RWPE2 (cell line): ENCODE measurements at regions not wholly inside any gene's neighbourhood (a gene's known extent, or its start where the extent isn't known, plus 50 kb on each side); places are given as distances from the start of the nearest gene placed in this dataset.
"Not testable (repeated sequence)": the region's sequence is repeated elsewhere in the genome, so short reads cannot be mapped to it uniquely, and the experiment has no call there.

Experiments
- ATAC-seq: fragments of 200-7000 bp; cut with Tn5 transposase; 3 replicates; pipeline ENCODE4 v1.9.1; 2021; ENCODE audit warnings: low read depth
- DNase-seq: peaks from one replicate; pipeline ENCODE4 v3.0.0-alpha.2; 2020; ENCODE audit warnings: low spot score
- H3K27ac ChIP-seq: fragments of 450-650 bp; 2 replicates; pipeline ENCODE4 v1.5.1; 2017; ENCODE audit warnings: mild to moderate bottlenecking; ENCODE audit not compliant: poor library complexity, severe bottlenecking
- H3K27me3 ChIP-seq: fragments of 250-450 bp; sonication (Bioruptor Pico); 2 replicates; pipeline ENCODE4 v1.5.1; 2021; ENCODE audit warnings: mild to moderate bottlenecking, moderate library complexity; ENCODE audit not compliant: insufficient read depth, poor library complexity, severe bottlenecking
- H3K36me3 ChIP-seq: fragments of 250-450 bp; sonication (Bioruptor Pico); 2 replicates; pipeline ENCODE4 v1.5.1; 2020; ENCODE audit warnings: low read depth, mild to moderate bottlenecking, moderate library complexity
- H3K4me1 ChIP-seq: fragments of 250-450 bp; sonication (Bioruptor Pico); 2 replicates; pipeline ENCODE4 v1.5.1; 2021; ENCODE audit warnings: mild to moderate bottlenecking, moderate library complexity; ENCODE audit not compliant: insufficient read depth, poor library complexity, severe bottlenecking
- H3K4me3 ChIP-seq: fragments of 250-450 bp; sonication (Bioruptor Pico); 2 replicates; pipeline ENCODE4 v1.5.1; 2021; ENCODE audit warnings: mild to moderate bottlenecking, moderate library complexity; ENCODE audit not compliant: severe bottlenecking
- H3K9me3 ChIP-seq: fragments of 250-450 bp; sonication (Bioruptor Pico); 2 replicates; pipeline ENCODE4 v1.5.1; 2021; ENCODE audit warnings: mild to moderate bottlenecking, moderate library complexity; ENCODE audit not compliant: severe bottlenecking
- CTCF ChIP-seq: fragments of 450-650 bp; IDR thresholded peaks from one replicate; pipeline ENCODE4 v1.5.1; 2017; ENCODE audit warnings: mild to moderate bottlenecking, moderate library complexity; ENCODE audit not compliant: poor library complexity, severe bottlenecking

- H3K27ac ChIP-seq, result no peak overlapping the region
- H3K4me1 ChIP-seq, result no peaks in the 10 kb centered on the region
- no peak for TF ChIP-seq CTCF
- H3K36me3 ChIP-seq, result no peaks in the 10 kb centered on the region
- H3K4me3 ChIP-seq, result no peak overlapping the region
- H3K9me3 ChIP-seq, result no peaks in the 10 kb centered on the region
- ATAC-seq (peak; percentile 19; the same call in 1 of the 3 replicates), DNase-seq (no peak)
- H3K27me3 ChIP-seq, result no peaks in the 10 kb centered on the region
Measured at GRCh38 chr7:97298561-97298960, 181.1 kb downstream of the SDHAF3 start.

GRCh38 chr7:97305589-97305988, 188.1 kb downstream of the SDHAF3 start:
- H3K36me3 ChIP-seq, result no peaks in the 10 kb centered on the region
- ATAC-seq, result no peak
- no peak for TF ChIP-seq CTCF
- no peak overlapping the region for H3K27ac ChIP-seq
- no peak for DNase-seq
- no peaks in the 10 kb centered on the region for H3K9me3 ChIP-seq
- no peaks in the 10 kb centered on the region for H3K27me3 ChIP-seq
- no peak overlapping the region for H3K4me3 ChIP-seq
- no peaks in the 10 kb centered on the region for H3K4me1 ChIP-seq

DNA sequence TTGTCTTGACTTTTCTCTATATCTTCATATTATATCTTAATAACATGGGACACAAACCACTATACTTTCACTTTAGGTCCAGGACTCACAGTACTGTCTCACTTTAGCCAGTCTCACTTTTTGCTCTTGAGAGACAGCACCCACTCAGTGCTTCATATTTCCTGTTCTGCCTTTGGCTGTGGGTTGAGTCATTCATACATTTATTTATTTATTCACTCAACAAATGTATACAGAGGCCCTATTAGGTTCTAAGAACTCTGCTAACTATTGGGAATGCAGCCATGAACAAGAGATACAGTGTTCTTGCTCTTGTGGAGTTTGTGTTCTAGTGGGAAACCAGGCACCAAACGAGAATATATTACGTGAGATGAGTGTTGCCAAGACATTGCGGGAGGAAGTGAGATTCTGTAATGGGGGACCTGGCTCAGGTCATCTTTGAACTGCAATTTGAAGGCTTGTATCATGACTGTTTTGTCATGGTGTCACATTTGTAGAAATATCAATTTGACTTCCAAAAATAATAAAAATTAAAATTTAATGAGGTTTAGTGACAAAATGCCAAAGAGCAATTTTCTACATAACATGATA, 190.1 kb downstream of the SDHAF3 start:
- Histone ChIP-seq H3K9me3 (no peaks in the 10 kb centered on the region), H3K36me3 (no peaks in the 10 kb centered on the region), H3K4me3 (no peak overlapping the region), H3K27me3 (no peaks in the 10 kb centered on the region), H3K4me1 (no peaks in the 10 kb centered on the region), H3K27ac (no peak overlapping the region)
- TF ChIP-seq CTCF, result no peak
- DNase-seq (no peak), ATAC-seq (no peak)

DNA sequence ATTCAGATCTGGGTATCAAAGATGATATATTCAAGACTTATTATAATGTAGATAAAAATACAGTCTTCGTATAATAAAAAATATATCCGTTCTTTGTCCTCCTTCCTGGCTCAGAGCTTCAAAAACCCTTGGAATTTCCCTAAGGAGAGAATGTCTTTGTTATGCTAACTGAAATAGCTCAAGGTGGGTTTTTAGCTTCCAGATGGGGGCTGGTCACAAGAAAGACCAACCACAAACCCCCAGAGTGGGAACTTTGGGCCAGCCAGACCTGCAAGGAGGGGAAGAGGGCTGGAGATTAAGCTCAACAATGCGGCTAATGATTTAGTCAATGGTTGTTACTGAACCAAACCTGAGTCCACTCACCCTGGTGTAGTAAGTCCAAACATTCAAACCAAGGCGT, 196.4 kb downstream of the SDHAF3 start:
- ATAC-seq, result no peak
- TF ChIP-seq CTCF, result no peak

GRCh38 chr7:97317575-97317974, 200.1 kb downstream of the SDHAF3 start:
- Histone ChIP-seq H3K4me3 (no peak overlapping the region), H3K36me3 (no peaks in the 10 kb centered on the region), H3K4me1 (no peaks in the 10 kb centered on the region), H3K27me3 (peaks cover 4% of the 10 kb centered on the region), H3K27ac (no peak overlapping the region), H3K9me3 (no peaks in the 10 kb centered on the region)
- DNase-seq, result no peak
- no peak for ATAC-seq
- TF ChIP-seq CTCF, result no peak

More for the DNA sequence above, 196.4 kb downstream of the SDHAF3 start:
- peaks cover 4% of the 10 kb centered on the region for H3K27me3 ChIP-seq
- no peaks in the 10 kb centered on the region for H3K4me1 ChIP-seq
- H3K4me3 ChIP-seq, result no peak overlapping the region
- no peak overlapping the region for H3K27ac ChIP-seq
- no peaks in the 10 kb centered on the region for H3K9me3 ChIP-seq
- no peaks in the 10 kb centered on the region for H3K36me3 ChIP-seq
- no peak for DNase-seq

DNA sequence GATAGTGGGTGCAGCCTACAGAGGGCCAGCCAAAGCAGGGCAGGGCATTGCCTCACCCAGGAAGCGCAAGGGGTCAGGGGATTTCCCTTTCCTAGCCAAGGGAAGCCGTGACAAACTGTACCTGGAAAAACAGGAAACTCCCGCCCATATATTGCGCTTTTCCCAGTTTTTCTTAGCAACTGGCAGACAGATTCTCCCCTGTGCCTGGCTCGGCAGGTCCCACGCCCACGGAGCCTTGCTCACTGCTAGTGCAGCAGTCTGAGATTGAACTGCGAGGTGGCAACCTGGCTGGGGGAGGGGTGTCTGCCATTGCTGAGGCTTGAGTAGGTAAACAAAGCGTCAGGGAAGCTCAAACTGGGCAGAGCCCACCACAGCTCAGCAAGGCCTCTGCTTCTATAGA, 212.4 kb downstream of the SDHAF3 start:
- H3K4me3 ChIP-seq, H3K27ac ChIP-seq, H3K27me3 ChIP-seq, H3K9me3 ChIP-seq, H3K36me3 ChIP-seq, DNase-seq, H3K4me1 ChIP-seq: not testable (repeated sequence)
- peak; percentile 14; the same call in 1 of the 3 replicates for ATAC-seq
